ENCODE measurements at regions not wholly inside any gene's neighbourhood (a gene's known extent, or its start where the extent isn't known, plus 50 kb on each side); places are given as distances from the start of the nearest gene placed in this dataset.

GRCh38 chr7:9939176-9939575 is 1034.5 kb upstream of the PHF14 start:
- H3K9me3 ChIP-seq (ENCODE audit: insufficient read depth, low read depth), result no peaks in the 10 kb centered on the region
- DNase-seq, result no peak
- no TSS peak for BruUV-seq (replicated peaks)
- H2AFZ ChIP-seq, result no peak overlapping the region
- H3K27ac ChIP-seq, result no peak overlapping the region
- H3K27me3 ChIP-seq (ENCODE audit: insufficient read depth, low read depth), result no peaks in the 10 kb centered on the region
- no peak overlapping the region for H3K4me2 ChIP-seq
- no peak overlapping the region for H3K4me3 ChIP-seq
- TF ChIP-seq EZH2 (IDR thresholded peaks at IDR 0.05; ENCODE audit: low read depth), result no peak
- TF ChIP-seq, protein P1, sequence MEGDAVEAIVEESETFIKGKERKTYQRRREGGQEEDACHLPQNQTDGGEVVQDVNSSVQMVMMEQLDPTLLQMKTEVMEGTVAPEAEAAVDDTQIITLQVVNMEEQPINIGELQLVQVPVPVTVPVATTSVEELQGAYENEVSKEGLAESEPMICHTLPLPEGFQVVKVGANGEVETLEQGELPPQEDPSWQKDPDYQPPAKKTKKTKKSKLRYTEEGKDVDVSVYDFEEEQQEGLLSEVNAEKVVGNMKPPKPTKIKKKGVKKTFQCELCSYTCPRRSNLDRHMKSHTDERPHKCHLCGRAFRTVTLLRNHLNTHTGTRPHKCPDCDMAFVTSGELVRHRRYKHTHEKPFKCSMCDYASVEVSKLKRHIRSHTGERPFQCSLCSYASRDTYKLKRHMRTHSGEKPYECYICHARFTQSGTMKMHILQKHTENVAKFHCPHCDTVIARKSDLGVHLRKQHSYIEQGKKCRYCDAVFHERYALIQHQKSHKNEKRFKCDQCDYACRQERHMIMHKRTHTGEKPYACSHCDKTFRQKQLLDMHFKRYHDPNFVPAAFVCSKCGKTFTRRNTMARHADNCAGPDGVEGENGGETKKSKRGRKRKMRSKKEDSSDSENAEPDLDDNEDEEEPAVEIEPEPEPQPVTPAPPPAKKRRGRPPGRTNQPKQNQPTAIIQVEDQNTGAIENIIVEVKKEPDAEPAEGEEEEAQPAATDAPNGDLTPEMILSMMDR (conservative IDR thresholded peaks at IDR 0.05), result no peak
- no peaks in the 10 kb centered on the region for H3K36me3 ChIP-seq (ENCODE audit: low read depth)
- no peaks in the 10 kb centered on the region; the same call in 1 of the 2 replicates for H3F3A ChIP-seq (ENCODE audit: insufficient read depth, low read depth)
- no peaks in the 10 kb centered on the region for H3K4me1 ChIP-seq (replicated peaks; ENCODE audit: insufficient read depth)
- H3K9me2 ChIP-seq (ENCODE audit: insufficient read depth), result no peaks in the 10 kb centered on the region
- no peaks in the 10 kb centered on the region for H4K20me1 ChIP-seq (ENCODE audit: insufficient read depth)
- intact Hi-C loops (cut with micrococcal nuclease; ENCODE audit: unreplicated experiment), result no loop called here
- CTCF ChIA-PET, result no interaction called here
- H3K79me2 ChIP-seq (ENCODE audit: low read depth), result no peaks in the 10 kb centered on the region
- POLR2A ChIA-PET (ENCODE audit: unreplicated experiment), result no interaction called here

- DNase-seq, result no peak
- H3K27me3 ChIP-seq (ENCODE audit: insufficient read depth, low read depth), result no peaks in the 10 kb centered on the region
- H3K9me3 ChIP-seq (ENCODE audit: insufficient read depth, low read depth), result no peaks in the 10 kb centered on the region
- no peaks in the 10 kb centered on the region for H3F3A ChIP-seq (ENCODE audit: insufficient read depth, low read depth)
- no peak for TF ChIP-seq EZH2 (IDR thresholded peaks at IDR 0.05; ENCODE audit: low read depth)
- TF ChIP-seq, protein P1 (conservative IDR thresholded peaks at IDR 0.05), result no peak
- H3K9me2 ChIP-seq (ENCODE audit: insufficient read depth), result no peaks in the 10 kb centered on the region
- no peaks in the 10 kb centered on the region for H3K79me2 ChIP-seq (ENCODE audit: low read depth)
- no peaks in the 10 kb centered on the region for H4K20me1 ChIP-seq (ENCODE audit: insufficient read depth)
- H2AFZ ChIP-seq, result no peak overlapping the region
- BruUV-seq (replicated peaks), result no TSS peak
- H3K27ac ChIP-seq, result no peak overlapping the region
- intact Hi-C loops (cut with micrococcal nuclease; ENCODE audit: unreplicated experiment), result no loop called here
- H3K4me3 ChIP-seq, result no peak overlapping the region
- ChIA-PET POLR2A (ENCODE audit: unreplicated experiment) (no interaction called here), CTCF (no interaction called here)
- H3K4me1 ChIP-seq (replicated peaks; ENCODE audit: insufficient read depth), result no peaks in the 10 kb centered on the region
- no peak overlapping the region for H3K4me2 ChIP-seq
- no peaks in the 10 kb centered on the region for H3K36me3 ChIP-seq (ENCODE audit: low read depth)
Measured at GRCh38 chr7:9945131-9945530, 1028.5 kb upstream of the PHF14 start.

DNA sequence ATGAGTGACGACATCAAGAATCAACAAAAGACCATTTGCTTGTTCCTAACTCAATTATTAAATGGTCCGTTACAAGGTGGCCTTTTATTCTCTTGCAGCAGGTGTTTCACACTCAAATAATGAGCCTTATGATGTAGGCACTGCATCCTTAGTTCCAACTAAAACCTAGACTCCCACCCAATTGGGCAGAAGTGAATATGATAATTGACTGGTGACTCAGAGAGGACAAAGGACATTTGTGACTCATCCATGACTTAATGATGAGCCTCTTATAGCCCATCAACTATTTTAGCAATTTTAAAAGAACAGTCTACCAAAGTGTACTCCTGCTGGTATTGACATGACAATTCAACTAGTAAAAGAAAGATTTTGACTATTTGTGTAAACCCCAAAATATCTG is 1027.8 kb upstream of the PHF14 start:
- Histone ChIP-seq H3K27me3 (ENCODE audit: insufficient read depth, low read depth) (no peaks in the 10 kb centered on the region), H3K79me2 (ENCODE audit: low read depth) (no peaks in the 10 kb centered on the region), H3K36me3 (ENCODE audit: low read depth) (no peaks in the 10 kb centered on the region), H3K9me3 (ENCODE audit: insufficient read depth, low read depth) (no peaks in the 10 kb centered on the region), H2AFZ (no peak overlapping the region), H3K4me3 (no peak overlapping the region), H3F3A (ENCODE audit: insufficient read depth, low read depth) (no peaks in the 10 kb centered on the region), H3K27ac (no peak overlapping the region), H3K4me2 (no peak overlapping the region), H3K4me1 (replicated peaks; ENCODE audit: insufficient read depth) (no peaks in the 10 kb centered on the region), H4K20me1 (ENCODE audit: insufficient read depth) (no peaks in the 10 kb centered on the region), H3K9me2 (ENCODE audit: insufficient read depth) (no peaks in the 10 kb centered on the region)
- intact Hi-C loops (cut with micrococcal nuclease; ENCODE audit: unreplicated experiment), result no loop called here
- ChIA-PET CTCF (no interaction called here), POLR2A (ENCODE audit: unreplicated experiment) (no interaction called here)
- TF ChIP-seq, protein P1 (conservative IDR thresholded peaks at IDR 0.05), result no peak
- no peak for TF ChIP-seq EZH2 (IDR thresholded peaks at IDR 0.05; ENCODE audit: low read depth)
- DNase-seq, result no peak
- BruUV-seq (replicated peaks), result no TSS peak
